ENCODE measurements at regions not wholly inside any gene's neighbourhood (a gene's known extent, or its start where the extent isn't known, plus 50 kb on each side); places are given as distances from the start of the nearest gene placed in this dataset.

GRCh38 chr13:75220861-75221260, 261.1 kb downstream of the TBC1D4 start:
- no peak for TF ChIP-seq CTCF (IDR thresholded peaks at IDR 0.05; ENCODE audit: control extremely low read depth, extremely low read depth, low read depth, missing control alignments)
- ChIA-PET CTCF (interaction anchor here (1.1 to 2.4 kb wide), 5 partner anchors 7 to 739 kb away, joined by 3 to 22 read pairs (median 9); no protein-coding TSS in a partner anchor), POLR2A (no interaction called here)
- DNase-seq (ENCODE audit: extremely low spot score): no peak

- ChIA-PET CTCF (interaction anchor here (1.0 to 2.4 kb wide), 28 partner anchors 8 to 1521 kb away, joined by 3 to 22 read pairs (median 4); no protein-coding TSS in a partner anchor), POLR2A (no interaction called here)
- TF ChIP-seq CTCF (IDR thresholded peaks at IDR 0.05; ENCODE audit: control extremely low read depth, extremely low read depth, low read depth, missing control alignments): no peak
- DNase-seq (ENCODE audit: extremely low spot score): no peak
Observed at GRCh38 chr13:75220238-75220542, 261.8 kb downstream of the TBC1D4 start.

GRCh38 chr13:75219479-75220237, 262.3 kb downstream of the TBC1D4 start:
- ChIA-PET CTCF (interaction anchor here (0.5 to 2.4 kb wide), 42 partner anchors 8 to 1921 kb away, joined by 3 to 22 read pairs (median 3); no protein-coding TSS in a partner anchor), POLR2A (no interaction called here)
- TF ChIP-seq CTCF (IDR thresholded peaks at IDR 0.05; ENCODE audit: control extremely low read depth, extremely low read depth, low read depth, missing control alignments): peak; percentile 98
- peak; percentile 87 for DNase-seq (ENCODE audit: extremely low spot score)

- peak; percentile 9 for TF ChIP-seq CTCF (IDR thresholded peaks at IDR 0.05; ENCODE audit: control extremely low read depth, extremely low read depth, low read depth, missing control alignments)
- DNase-seq (ENCODE audit: extremely low spot score): no peak
- ChIA-PET CTCF (interaction anchor here (1.1 kb wide), 1 partner anchor 15 kb away, joined by 3 read pairs; no protein-coding TSS in a partner anchor), POLR2A (no interaction called here)
Observed at GRCh38 chr13:75217949-75218348, 264.0 kb downstream of the TBC1D4 start.

GRCh38 chr13:75216038-75216437, 265.9 kb downstream of the TBC1D4 start:
- no peak for DNase-seq (ENCODE audit: extremely low spot score)
- CTCF ChIA-PET: interaction anchor here (1.1 to 1.3 kb wide), 2 partner anchors 110 to 464 kb away, joined by 3 read pairs; no protein-coding TSS in a partner anchor
- no peak for TF ChIP-seq CTCF (IDR thresholded peaks at IDR 0.05; ENCODE audit: control extremely low read depth, extremely low read depth, low read depth, missing control alignments)
- POLR2A ChIA-PET: no interaction called here

- CTCF ChIA-PET: interaction anchor here (0.9 to 1.3 kb wide), 4 partner anchors 13 to 1460 kb away, joined by 3 read pairs; no protein-coding TSS in a partner anchor
- POLR2A ChIA-PET: no interaction called here
Observed at GRCh38 chr13:75214846-75215245, 267.1 kb downstream of the TBC1D4 start.

More at GRCh38 chr13:75214846-75215245, 267.1 kb downstream of the TBC1D4 start:
- DNase-seq (ENCODE audit: extremely low spot score): no peak
- no peak for TF ChIP-seq CTCF (IDR thresholded peaks at IDR 0.05; ENCODE audit: control extremely low read depth, extremely low read depth, low read depth, missing control alignments)

Data from GM10248 (cell line).